GM08714 (cell line): ENCODE measurements at regions not wholly inside any gene's neighbourhood (a gene's known extent, or its start where the extent isn't known, plus 50 kb on each side); places are given as distances from the start of the nearest gene placed in this dataset.

ENCODE experiments used
- H3K4me3 ChIP-seq: fragments of 200-500 bp; sonication (Bioruptor generic); 2 replicates; pipeline ENCODE4 v1.5.1; 2014; ENCODE audit warnings: mild to moderate bottlenecking, low read length, inconsistent platforms
- ZNF274 ChIP-seq: IDR thresholded peaks from 2 replicates; pipeline ENCODE4 v1.6.1; 2012; ENCODE audit warnings: mild to moderate bottlenecking, low read depth, low read length

DNA sequence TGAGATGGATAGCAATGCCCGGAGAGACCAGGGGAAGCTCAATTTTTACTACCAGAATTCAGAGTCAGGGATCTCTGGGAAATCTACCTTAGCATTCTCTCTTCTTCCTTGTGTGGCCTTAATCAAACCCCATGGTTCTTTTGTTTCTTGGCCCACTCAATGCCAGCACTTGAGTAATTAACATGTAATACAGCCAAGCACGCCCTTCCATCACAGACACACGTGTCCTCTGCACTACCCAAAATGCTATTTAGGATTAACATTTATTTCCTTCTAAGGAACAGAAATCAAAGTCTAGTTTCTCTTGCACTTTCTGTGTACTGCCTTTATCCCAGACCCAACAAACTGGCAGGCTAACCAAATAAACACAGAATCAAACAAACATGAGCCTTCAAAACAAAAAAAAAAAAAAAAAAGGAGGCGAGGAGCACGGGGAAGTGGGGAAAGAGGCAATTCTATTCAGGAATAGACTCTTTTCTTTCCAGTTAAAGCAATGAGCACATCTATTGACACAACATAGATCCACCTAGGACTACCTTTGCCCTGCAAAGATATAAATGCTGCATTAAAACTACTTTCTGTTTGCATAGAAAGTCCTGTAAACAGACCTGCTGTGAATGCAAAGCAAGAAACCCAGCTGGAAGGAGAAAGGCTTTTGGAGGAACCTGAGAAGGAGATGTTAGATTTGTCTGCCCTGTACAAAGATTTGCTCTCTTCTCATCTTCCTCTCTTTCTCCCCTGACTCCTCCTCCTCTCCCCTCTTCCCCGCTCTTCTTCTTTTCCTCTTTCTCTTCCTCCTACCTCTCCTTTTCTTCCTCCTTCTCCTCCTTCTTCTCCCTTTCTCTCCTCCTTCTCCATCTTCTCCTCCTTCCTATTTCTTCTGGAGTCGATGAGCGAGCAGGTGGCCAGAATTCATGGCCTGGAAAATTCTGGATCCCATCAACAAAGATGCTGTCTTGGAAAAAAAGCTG, 294.4 kb downstream of the NPIPA8 start:
- TF ChIP-seq ZNF274: no peak
- no peak overlapping the region for H3K4me3 ChIP-seq

DNA sequence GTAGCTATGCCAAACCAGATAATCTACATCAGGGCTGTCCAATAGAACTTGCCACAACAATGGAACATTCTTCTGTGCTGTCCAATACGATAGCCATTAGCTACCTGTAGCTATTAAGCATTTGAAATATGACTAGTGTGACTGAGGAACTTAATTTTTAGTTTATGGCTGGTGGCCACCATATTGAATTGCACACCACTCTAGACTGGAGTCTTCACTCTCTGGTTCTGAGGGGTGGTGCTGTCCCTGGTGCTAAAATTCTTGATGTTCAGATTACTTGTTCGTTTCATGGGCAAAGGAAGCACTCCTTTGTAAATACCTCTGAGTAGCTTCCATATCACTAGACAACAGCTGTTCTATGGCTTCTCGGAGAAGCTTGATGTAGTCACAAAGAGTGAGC, 296.6 kb downstream of the NPIPA8 start:
- TF ChIP-seq ZNF274: no peak
- H3K4me3 ChIP-seq: no peak overlapping the region

DNA sequence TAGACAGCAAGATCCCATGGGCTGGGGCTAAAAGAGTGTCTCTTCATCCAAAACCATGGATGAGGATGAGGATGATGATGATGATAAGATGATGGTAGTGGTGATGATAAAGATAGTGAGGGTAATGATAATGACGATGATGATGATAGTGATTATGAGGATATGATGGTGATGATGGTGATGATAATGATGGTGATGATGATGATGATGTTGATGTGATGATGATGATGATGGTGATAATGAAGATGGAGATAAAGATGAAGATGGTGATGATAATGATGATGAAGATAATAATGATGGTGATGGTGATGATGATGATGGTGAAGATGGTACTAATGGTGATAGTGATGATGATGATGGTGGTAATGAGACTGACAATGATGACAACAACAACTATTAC, 299.5 kb downstream of the NPIPA8 start:
- TF ChIP-seq ZNF274: no peak
- no peak overlapping the region for H3K4me3 ChIP-seq

DNA sequence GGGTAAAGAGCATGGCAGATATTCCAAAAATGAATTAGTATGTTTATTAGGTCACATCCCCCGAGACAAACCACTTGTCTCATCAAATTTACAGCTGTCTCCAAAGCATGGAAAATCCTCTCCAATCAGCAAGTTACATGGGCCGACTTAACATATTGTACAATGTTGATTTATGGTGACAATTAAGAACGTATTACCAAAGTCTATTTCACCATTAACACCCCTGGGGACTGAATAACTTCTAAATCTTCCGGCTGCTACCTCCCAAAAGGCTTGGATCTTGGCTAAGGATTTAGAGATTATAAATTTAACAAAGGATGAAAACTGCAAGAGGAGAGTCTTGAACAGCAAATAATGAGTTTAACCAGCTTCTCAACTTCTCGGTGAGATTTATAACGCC, 311.9 kb downstream of the NPIPA8 start:
- H3K4me3 ChIP-seq: no peak overlapping the region
- TF ChIP-seq ZNF274: no peak

DNA sequence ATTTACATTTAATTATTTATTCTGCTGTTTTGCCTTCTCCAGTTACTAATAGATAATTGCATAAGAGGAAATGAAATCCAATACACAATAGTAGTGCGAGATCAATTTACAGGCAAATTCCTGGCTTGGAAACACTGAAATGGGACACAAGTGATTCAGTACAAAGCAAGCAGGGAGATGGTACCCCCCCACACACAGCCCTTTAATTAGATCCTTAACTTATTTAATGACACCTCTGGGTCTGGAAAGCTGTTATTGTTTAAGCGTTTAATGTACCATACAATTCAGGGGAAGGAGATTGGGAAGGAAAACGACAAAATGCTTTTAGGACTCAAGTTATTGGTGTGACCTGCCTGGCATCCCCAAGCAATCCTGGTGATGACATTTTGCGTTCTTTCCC, 318.2 kb downstream of the NPIPA8 start:
- no peak for TF ChIP-seq ZNF274
- H3K4me3 ChIP-seq: no peak overlapping the region

DNA sequence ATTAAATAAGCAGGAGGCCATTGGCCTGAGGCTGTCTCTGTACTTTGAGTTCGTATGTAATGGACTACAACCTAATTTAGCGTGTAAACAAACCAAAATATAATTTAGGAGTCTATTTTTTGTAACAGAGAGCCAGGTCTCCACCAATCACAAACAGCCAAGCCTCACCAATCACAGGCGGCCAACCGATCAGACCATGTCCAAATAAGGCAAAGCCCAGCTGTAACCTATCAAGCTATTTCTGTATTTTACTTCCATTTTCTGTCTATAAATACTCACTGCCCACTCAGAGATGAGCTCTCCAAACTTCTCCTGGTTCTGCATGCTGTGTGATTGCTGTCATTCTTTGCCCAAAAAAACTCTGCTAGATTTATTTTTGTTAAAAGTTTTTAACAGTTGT, 322.7 kb downstream of the NPIPA8 start:
- TF ChIP-seq ZNF274: no peak
- no peak overlapping the region for H3K4me3 ChIP-seq

DNA sequence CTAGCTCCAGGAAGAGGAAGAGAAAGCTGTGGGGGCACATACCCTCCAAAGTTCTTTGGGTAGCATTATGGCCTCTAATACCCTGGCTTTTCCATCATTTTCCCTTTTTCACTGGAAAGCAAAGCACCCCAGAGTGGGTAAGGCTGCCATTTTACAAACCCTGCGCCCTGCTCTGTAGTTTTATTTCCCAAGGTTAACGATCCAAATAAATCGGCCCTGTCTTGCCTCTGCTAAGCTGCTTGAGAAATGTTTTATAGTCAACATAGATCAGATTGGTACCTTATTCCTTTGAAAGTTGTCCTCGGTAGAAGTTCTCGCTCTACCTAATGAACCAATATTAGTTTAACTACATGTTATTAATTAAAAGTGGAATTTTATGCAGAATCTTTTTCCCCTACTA, 328.2 kb downstream of the NPIPA8 start:
- no peak for TF ChIP-seq ZNF274
- no peak overlapping the region for H3K4me3 ChIP-seq

DNA sequence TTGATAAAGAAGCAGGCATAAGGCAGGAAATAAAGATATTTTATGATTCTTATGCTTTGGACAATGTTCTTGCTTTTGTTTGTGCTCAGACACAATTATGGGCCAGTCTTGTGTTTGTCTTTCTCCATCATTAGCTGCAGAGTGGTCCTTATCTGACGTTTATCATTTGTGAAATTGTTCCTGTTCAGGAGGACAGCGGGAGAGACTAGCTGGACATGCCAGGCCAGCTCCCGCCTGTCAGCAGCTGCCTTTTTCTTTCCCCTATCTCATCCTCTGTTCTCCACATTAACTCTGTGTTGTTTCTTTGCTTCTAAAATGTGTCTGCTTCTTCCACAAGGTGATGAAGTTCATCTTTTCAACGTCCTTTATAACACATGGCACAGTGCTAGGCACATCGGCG, 333.5 kb downstream of the NPIPA8 start:
- H3K4me3 ChIP-seq: no peak overlapping the region
- TF ChIP-seq ZNF274: no peak

DNA sequence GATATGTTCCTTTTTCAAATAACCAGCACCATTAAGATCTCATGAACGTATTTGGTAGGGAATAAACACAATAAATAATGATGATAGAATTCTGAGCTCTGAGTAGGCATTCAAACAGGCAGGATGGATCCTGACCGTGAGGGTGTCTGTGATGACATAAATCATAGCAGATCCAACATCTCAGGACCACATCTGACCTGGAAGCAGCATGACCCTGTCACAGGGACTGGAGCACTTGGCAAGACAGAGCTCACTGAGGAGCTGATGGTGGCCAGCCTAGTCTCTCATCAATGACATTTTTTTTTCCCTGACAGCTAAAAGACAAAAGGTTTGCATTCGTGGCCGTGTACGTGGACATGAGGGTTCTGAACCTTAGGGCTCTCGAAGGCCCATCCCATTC, 337.5 kb downstream of the NPIPA8 start:
- no peak for TF ChIP-seq ZNF274
- H3K4me3 ChIP-seq: no peak overlapping the region

DNA sequence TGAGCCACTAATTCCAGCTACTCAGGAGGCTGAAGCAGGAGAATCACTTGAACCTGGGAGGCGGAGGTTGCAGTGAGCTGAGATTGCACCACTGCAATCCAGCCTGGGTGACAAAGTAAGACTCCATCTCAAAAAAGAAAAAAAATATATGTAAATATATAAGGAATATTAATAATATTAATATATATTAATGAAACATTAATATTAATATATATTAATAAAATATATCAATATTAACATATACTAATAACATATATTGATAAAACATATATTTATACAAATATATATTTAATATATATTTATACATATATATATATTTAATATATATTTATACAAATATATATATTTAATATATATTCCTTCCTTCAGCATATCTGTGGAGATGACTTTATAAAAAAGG, 338.0 kb downstream of the NPIPA8 start:
- no peak overlapping the region for H3K4me3 ChIP-seq
- no peak for TF ChIP-seq ZNF274

DNA sequence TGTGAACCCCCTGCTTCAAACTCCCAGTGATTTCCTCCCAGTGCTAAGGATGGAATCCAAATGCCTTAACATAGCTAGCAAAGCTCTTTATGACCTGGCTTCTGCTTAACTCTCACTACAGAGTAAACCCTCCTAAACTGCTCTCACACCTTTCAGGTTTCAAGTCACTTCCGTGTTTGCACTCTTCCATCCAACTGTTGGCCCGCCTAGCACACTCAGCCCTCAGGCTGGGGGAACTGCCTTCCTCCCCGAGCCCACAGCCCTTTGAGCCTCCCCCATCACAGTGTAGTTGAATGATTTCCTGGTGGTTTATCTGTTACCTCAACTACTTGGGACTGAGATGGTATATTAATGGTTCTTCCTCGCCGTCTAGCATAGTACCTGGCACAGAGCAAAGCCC, 342.5 kb downstream of the NPIPA8 start:
- no peak for TF ChIP-seq ZNF274
- H3K4me3 ChIP-seq: no peak overlapping the region

DNA sequence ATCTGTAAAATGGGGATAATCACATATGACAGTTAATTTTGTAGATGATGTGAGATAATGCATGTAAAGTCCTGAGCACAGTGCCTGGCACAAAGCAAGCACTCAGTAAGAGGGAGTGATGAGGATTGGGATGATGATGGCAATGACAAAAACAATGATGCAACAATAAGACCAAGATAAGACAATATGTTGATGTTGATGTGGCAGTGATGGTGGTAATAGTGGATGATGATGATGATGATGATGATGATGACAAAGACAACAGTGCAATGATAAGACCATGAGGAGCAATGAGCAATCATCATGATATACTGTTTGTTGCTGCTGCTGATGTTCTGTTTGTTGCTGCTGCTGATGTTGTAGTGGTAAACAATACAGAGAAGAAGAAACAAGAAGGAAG, 344.1 kb downstream of the NPIPA8 start:
- TF ChIP-seq ZNF274: no peak
- H3K4me3 ChIP-seq: no peak overlapping the region

DNA sequence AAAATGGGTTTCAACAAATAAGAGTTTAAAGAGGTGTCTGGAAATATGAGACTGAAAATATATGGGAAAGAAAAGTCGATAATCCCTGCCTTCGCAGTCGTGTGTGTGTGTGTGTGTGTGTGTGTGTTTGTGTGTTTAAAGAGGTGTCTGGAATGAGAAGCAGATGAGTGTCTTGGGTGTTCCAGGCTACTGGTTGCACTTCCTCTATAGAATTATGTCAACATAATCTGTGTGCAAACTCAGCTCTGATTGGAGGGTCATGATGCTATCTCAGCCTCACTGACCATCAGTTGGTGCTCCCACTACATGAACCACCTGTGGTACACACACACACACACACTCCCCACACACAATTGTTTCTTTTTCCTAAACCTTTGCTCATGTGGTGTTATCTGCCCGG, 347.3 kb downstream of the NPIPA8 start:
- TF ChIP-seq ZNF274: no peak
- no peak overlapping the region for H3K4me3 ChIP-seq

DNA sequence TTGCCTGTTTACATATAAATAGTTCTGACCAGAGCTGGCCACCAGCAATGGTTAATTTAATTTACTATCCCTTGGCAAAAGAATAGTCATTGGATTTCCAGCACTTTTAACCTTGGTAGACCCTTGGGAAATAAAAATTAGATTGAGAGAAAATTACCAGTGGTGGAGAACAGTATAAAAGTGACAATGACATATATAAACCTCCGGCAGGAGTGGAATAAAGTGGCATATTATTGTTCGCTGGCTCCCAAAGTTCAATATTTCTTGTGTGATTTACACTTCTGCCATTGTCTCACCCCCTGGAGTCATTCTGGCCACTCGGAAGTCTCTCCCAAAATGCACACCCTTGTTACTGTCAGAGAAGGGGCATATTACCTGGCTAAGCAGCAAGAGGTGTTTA, 347.7 kb downstream of the NPIPA8 start:
- TF ChIP-seq ZNF274: no peak
- no peak overlapping the region for H3K4me3 ChIP-seq

DNA sequence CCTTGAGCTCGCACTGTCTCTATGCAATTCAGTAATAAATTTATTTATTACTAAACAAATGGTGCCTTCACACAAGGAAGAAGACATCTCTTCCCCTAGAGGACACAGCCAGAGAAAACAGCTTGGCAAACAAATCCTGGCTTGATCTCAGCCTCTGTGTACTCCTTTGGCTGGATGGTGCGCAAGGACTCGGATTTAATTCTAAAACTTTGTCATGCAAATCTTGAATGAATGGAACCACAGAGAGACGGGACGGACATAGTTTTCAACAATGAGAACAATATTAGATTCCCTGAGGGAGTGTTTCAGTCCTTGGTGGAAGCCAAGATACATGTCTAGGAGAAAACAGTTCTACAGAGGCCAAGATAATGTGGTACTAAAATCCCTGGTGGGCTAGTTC, 349.5 kb downstream of the NPIPA8 start:
- H3K4me3 ChIP-seq: no peak overlapping the region
- TF ChIP-seq ZNF274: no peak

DNA sequence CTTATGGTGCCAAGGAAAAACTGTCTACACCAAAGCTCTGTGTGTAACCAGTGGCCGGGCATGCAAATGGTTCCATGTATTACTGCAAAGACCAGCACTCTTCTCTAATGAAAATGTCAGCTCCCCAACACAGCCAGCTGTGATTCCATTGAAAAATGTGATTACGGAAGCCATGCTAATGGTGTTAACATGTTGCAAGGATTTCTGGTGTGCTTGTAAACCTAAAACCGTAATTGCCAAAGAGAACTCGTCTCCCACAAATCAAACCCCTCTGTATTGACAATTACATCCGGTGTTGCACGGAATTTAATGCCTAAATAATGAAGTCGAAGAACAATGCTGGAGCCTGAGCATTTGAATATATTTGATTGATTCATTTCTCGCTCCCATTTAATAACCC, 351.7 kb downstream of the NPIPA8 start:
- no peak overlapping the region for H3K4me3 ChIP-seq
- no peak for TF ChIP-seq ZNF274
